ENCODE measurements at regions not wholly inside any gene's neighbourhood (a gene's known extent, or its start where the extent isn't known, plus 50 kb on each side); places are given as distances from the start of the nearest gene placed in this dataset.

DNA sequence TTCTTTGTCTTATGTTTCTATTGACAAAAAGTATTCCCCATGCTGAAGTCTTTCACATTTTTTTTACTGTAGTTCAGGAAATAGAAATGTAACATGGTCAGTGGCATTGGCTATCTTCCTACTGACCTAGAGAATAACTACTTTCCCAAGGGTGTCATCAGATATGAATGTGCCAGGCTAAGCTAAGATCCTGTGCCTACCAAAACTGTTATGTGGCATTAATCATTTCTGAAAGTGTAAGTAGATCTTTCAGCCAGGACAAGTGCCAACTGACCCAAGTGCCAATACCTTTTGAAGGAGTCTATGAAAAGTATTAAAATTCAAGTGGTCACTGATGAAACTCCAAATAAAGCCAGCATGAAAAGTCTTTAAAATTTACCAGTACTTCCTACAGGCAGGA is 165.3 kb downstream of the TNFSF18 start:
- TF ChIP-seq, protein P1, sequence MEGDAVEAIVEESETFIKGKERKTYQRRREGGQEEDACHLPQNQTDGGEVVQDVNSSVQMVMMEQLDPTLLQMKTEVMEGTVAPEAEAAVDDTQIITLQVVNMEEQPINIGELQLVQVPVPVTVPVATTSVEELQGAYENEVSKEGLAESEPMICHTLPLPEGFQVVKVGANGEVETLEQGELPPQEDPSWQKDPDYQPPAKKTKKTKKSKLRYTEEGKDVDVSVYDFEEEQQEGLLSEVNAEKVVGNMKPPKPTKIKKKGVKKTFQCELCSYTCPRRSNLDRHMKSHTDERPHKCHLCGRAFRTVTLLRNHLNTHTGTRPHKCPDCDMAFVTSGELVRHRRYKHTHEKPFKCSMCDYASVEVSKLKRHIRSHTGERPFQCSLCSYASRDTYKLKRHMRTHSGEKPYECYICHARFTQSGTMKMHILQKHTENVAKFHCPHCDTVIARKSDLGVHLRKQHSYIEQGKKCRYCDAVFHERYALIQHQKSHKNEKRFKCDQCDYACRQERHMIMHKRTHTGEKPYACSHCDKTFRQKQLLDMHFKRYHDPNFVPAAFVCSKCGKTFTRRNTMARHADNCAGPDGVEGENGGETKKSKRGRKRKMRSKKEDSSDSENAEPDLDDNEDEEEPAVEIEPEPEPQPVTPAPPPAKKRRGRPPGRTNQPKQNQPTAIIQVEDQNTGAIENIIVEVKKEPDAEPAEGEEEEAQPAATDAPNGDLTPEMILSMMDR (IDR thresholded peaks at IDR 0.05): no peak

DNA sequence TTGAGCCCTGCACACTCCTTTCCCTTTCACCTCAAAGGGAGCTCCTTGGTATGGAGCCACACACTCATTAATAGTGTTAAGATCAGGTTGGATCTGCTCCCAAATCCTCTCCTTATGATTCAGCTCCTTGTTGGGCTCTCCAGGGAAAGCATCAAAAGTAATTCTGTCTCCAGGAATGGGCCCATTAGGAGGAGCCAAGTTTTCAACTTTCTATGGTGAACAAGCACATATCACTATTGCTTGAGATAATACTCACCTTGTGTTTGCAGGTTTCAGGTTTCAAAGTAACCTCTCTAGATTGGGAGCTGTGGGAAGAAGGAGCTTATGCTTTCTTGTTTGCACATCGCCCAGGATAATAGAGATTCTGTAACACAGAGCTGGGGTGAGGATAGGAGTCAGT is 164.8 kb downstream of the TNFSF18 start:
- TF ChIP-seq, protein P1 (IDR thresholded peaks at IDR 0.05): no peak

DNA sequence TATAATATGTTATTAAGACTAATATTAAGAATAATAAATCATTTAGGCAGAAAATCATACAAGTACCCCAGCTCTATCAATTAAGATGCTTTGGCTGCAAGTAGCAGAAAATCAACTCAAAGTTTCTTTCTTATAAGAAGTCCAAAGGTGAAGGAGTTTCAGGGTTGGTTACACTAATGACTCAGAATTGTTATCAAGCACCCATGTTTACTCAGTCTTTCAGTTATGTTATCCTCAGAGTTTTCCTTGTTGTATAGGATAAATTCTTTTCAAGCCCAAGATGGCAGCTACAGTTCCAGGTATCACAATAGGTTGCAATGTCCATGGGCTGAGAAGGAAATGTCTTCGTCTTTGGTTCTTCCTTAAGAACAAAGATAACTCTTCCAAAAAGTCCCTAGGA is 163.6 kb downstream of the TNFSF18 start:
- TF ChIP-seq, protein P1 (IDR thresholded peaks at IDR 0.05): no peak

DNA sequence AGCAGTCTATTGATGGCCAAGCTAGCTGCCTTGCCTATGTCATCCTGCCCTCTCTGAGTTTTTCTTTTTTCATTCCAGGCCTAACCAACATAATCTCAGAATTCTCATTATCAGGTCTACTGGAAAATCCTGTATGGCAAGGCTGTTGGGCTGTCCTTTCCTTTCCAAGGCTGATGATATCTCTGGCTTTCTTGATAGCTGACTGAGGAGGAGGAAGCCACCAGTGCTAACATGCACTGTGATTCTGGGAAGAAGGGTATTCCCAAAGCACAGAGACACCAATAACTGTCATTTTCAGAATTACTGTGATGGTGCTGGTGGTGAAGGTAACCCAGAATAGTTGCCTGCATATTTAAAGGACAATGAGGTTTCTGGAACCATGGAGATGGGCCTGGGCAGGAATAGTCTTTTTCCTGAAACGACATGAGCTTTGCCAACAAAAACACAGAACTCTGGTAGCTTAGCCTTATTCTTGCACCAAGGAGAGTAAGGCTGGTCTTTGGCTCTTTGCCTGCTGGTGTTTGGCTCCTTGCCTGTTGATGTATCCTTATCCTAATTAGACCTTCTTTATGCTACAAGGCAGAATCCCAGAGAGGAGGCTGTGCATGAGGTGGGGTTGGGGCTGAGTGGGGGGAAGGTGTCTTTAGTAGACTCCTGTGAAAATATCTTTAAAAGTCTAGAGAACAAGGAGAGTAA is 157.4 kb downstream of the TNFSF18 start:
- TF ChIP-seq, protein P1 (IDR thresholded peaks at IDR 0.05): no peak

DNA sequence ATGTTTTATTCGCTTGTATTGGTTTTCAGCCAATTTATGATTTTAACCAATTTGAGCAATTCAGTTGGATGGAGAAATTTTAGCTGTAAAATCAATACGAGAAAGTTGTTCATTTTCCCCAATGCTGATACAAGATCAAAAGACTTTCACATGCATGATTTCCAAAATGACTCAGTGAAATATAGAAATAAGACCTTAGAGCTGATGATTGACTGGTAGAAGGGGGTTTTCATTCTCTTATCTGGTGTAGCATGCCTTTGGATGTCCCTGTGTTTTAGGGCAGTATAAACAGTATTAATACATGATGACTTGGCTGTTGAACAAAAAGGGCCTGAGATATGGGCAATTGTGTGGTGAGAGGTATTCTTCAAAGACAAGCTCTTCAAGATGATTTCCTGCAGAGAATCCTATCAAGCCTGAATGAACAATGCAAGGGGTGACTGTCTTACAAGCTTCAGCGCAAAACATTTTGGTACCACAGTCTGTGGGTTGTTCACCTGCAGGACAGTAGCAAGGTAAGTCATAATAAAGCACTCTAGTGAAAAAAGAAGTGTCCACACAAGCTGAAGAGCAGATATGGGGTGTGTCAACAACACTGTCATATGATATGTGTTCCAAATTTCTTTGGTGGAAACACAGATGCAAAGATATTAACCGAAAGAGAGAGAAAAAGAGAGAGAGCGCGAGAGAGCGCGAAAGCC is 156.2 kb downstream of the TNFSF18 start:
- TF ChIP-seq, protein P1 (IDR thresholded peaks at IDR 0.05): no peak

DNA sequence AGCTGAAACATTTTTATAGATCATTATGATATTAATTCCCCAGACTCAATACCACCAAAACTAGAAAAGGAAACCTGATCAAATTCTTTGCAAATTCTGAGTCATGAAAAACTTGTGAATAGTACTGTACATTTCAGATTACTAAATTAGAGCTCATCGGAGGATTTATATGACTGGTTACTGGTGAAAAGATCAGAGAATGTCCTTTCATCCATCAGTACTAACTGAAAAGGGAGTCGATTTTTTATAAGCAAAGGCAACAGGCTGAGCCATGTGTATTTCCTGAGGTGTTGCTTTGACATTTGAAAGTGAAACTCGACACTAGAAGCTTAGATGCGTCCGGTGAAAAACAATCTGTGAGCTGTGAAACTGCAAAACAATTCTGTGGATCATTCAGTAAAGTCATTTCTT is 155.7 kb downstream of the TNFSF18 start:
- TF ChIP-seq, protein P1 (IDR thresholded peaks at IDR 0.05): no peak

DNA sequence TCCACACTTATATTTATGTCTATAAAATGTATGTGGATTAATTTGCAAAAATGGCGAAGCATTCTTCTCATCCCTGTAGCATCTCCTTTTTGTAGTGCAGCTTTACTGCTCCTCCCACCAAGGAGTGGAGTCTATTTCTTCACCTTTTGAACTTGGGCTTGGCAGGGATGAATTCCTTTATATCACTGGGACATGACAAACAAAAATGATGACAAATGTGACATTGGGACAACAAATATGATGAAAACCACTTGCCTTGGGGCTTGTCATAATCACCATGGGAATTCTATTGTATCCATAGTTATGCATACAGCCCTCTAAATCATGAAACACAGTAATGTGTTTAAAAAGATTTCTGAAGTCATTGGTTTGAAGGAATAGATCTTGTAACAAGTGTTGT is 155.0 kb downstream of the TNFSF18 start:
- TF ChIP-seq, protein P1 (IDR thresholded peaks at IDR 0.05): no peak

Data from LNCAP (cell line).